ENCODE measurements at regions not wholly inside any gene's neighbourhood (a gene's known extent, or its start where the extent isn't known, plus 50 kb on each side); places are given as distances from the start of the nearest gene placed in this dataset.
A peak's percentile ranks its signal among the peaks of the same experiment; 100 is the strongest.

GRCh38 chr14:26004342-26004741 is 593.5 kb downstream of the NOVA1 start:
- no CpG with 5 or more reads among the region's 2 CpGs for WGBS (ENCODE audit: insufficient coverage)
- DNase-seq (ENCODE audit: low read depth in 4 of 6, low spot score in 6 of 6): no peak

DNA sequence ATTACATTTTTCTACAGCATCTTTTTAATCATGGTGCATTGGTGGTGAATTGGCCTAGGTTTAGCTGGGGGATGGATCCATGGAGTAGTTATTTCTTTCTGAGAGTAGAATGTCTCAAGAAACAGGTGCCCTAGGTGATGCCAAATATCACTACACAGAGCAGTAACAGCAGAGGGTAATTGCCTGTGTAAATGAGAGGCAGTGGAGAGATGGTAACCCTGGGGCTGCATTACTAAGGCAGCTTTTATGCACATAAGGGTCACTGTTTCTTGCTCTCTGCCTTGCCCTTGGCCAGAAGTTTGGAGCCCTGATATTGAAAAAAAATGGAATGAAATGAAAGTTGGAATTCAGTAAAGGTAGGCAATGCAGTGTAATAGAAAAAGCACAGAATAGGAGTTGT is 604.0 kb downstream of the NOVA1 start:
- Histone ChIP-seq H3K27me3 (ENCODE audit: control insufficient read depth, insufficient read depth, low read length) (no peaks in the 10 kb centered on the region), H3K9me3 (ENCODE audit: control insufficient read depth, insufficient read depth, low read length) (no peaks in the 10 kb centered on the region), H3K4me1 (ENCODE audit: control insufficient read depth, insufficient read depth, low read length) (no peaks in the 10 kb centered on the region), H3K36me3 (ENCODE audit: control insufficient read depth, insufficient read depth, low read length) (no peaks in the 10 kb centered on the region), H3K4me3 (ENCODE audit: low read depth, low read length) (no peak overlapping the region), H3K27ac (ENCODE audit: low read depth, low read length) (no peak overlapping the region)
- peak in 1 of 6 donors; percentile 20 for DNase-seq (ENCODE audit: low read depth in 4 of 6, low spot score in 6 of 6)

More at GRCh38 chr14:26004342-26004741, 593.5 kb downstream of the NOVA1 start:
- no peak overlapping the region for H3K27ac ChIP-seq (ENCODE audit: low read depth, low read length)
- no peaks in the 10 kb centered on the region for H3K9me3 ChIP-seq (ENCODE audit: control insufficient read depth, insufficient read depth, low read length)
- no peaks in the 10 kb centered on the region for H3K36me3 ChIP-seq (ENCODE audit: control insufficient read depth, insufficient read depth, low read length)
- no peak overlapping the region for H3K4me3 ChIP-seq (ENCODE audit: low read depth, low read length)
- no peaks in the 10 kb centered on the region for H3K27me3 ChIP-seq (ENCODE audit: control insufficient read depth, insufficient read depth, low read length)
- H3K4me1 ChIP-seq (ENCODE audit: control insufficient read depth, insufficient read depth, low read length): no peaks in the 10 kb centered on the region

DNA sequence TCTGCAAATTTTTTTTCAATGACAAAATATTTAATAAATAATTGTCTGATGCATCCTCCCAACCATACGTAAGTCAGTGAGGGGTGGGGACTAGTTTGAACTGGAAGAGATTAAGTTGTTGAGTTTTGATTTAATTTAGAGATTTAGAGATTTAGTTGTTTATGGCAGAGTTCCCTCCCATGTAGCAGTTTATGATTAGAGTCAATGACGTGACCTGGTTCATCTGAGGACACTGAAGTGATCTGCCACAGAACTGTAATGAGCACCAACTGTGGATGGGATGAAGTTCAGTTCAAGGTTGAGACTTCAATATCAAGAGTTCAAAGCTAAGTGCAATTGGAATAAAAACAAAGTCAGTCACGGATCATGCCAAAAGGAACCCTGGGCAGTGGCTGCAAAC is 609.3 kb downstream of the NOVA1 start:
- no peaks in the 10 kb centered on the region for H3K36me3 ChIP-seq (ENCODE audit: control insufficient read depth, insufficient read depth, low read length)
- H3K4me1 ChIP-seq (ENCODE audit: control insufficient read depth, insufficient read depth, low read length): no peaks in the 10 kb centered on the region
- peak in 1 of 6 donors; percentile 27 for DNase-seq (ENCODE audit: low read depth in 4 of 6, low spot score in 6 of 6)
- H3K4me3 ChIP-seq (ENCODE audit: low read depth, low read length): no peak overlapping the region
- no peak overlapping the region for H3K27ac ChIP-seq (ENCODE audit: low read depth, low read length)
- H3K9me3 ChIP-seq (ENCODE audit: control insufficient read depth, insufficient read depth, low read length): no peaks in the 10 kb centered on the region
- 34% methylated on average over 2 of the region's 3 CpGs for WGBS (ENCODE audit: insufficient coverage)
- no peaks in the 10 kb centered on the region for H3K27me3 ChIP-seq (ENCODE audit: control insufficient read depth, insufficient read depth, low read length)

GRCh38 chr14:25955772-25956171 is 642.1 kb downstream of the NOVA1 start:
- no CpG with 5 or more reads among the region's 3 CpGs for WGBS (ENCODE audit: insufficient coverage)
- H3K27me3 ChIP-seq (ENCODE audit: control insufficient read depth, insufficient read depth, low read length): no peaks in the 10 kb centered on the region
- DNase-seq (ENCODE audit: low read depth in 4 of 6, low spot score in 6 of 6): no peak

GRCh38 chr14:25953532-25954139 is 644.2 kb downstream of the NOVA1 start:
- Histone ChIP-seq H3K27me3 (ENCODE audit: control insufficient read depth, insufficient read depth, low read length) (no peaks in the 10 kb centered on the region), H3K4me3 (ENCODE audit: low read depth, low read length) (no peak overlapping the region), H3K9me3 (ENCODE audit: control insufficient read depth, insufficient read depth, low read length) (no peaks in the 10 kb centered on the region), H3K4me1 (ENCODE audit: control insufficient read depth, insufficient read depth, low read length) (no peaks in the 10 kb centered on the region), H3K36me3 (ENCODE audit: control insufficient read depth, insufficient read depth, low read length) (no peaks in the 10 kb centered on the region), H3K27ac (ENCODE audit: low read depth, low read length) (no peak overlapping the region)
- peak in 2 of 6 donors; percentile 39 to 52 for DNase-seq (ENCODE audit: low read depth in 4 of 6, low spot score in 6 of 6)
- no CpG with 5 or more reads among the region's 5 CpGs for WGBS (ENCODE audit: insufficient coverage)

More at GRCh38 chr14:25955772-25956171, 642.1 kb downstream of the NOVA1 start:
- Histone ChIP-seq H3K36me3 (ENCODE audit: control insufficient read depth, insufficient read depth, low read length) (no peaks in the 10 kb centered on the region), H3K27ac (ENCODE audit: low read depth, low read length) (no peak overlapping the region), H3K9me3 (ENCODE audit: control insufficient read depth, insufficient read depth, low read length) (no peaks in the 10 kb centered on the region), H3K4me1 (ENCODE audit: control insufficient read depth, insufficient read depth, low read length) (no peaks in the 10 kb centered on the region), H3K4me3 (ENCODE audit: low read depth, low read length) (no peak overlapping the region)

- H3K4me1 ChIP-seq (ENCODE audit: control insufficient read depth, insufficient read depth, low read length): no peaks in the 10 kb centered on the region
- no peak overlapping the region for H3K27ac ChIP-seq (ENCODE audit: low read depth, low read length)
- DNase-seq (ENCODE audit: low read depth in 4 of 6, low spot score in 6 of 6): no peak
- 100% methylated on average over 1 of the region's 1 CpG for WGBS (ENCODE audit: insufficient coverage)
- H3K27me3 ChIP-seq (ENCODE audit: control insufficient read depth, insufficient read depth, low read length): no peaks in the 10 kb centered on the region
- H3K36me3 ChIP-seq (ENCODE audit: control insufficient read depth, insufficient read depth, low read length): no peaks in the 10 kb centered on the region
- no peak overlapping the region for H3K4me3 ChIP-seq (ENCODE audit: low read depth, low read length)
- no peaks in the 10 kb centered on the region for H3K9me3 ChIP-seq (ENCODE audit: control insufficient read depth, insufficient read depth, low read length)
Measured at GRCh38 chr14:25945746-25946145, 652.1 kb downstream of the NOVA1 start.

- no peaks in the 10 kb centered on the region for H3K4me1 ChIP-seq (ENCODE audit: control insufficient read depth, insufficient read depth, low read length)
- H3K4me3 ChIP-seq (ENCODE audit: low read depth, low read length): no peak overlapping the region
- no peak overlapping the region for H3K27ac ChIP-seq (ENCODE audit: low read depth, low read length)
- no peaks in the 10 kb centered on the region for H3K36me3 ChIP-seq (ENCODE audit: control insufficient read depth, insufficient read depth, low read length)
- H3K27me3 ChIP-seq (ENCODE audit: control insufficient read depth, insufficient read depth, low read length): no peaks in the 10 kb centered on the region
- peak in 2 of 6 donors; percentile 16 to 41 for DNase-seq (ENCODE audit: low read depth in 4 of 6, low spot score in 6 of 6)
- no CpG with 5 or more reads among the region's 4 CpGs for WGBS (ENCODE audit: insufficient coverage)
- no peaks in the 10 kb centered on the region for H3K9me3 ChIP-seq (ENCODE audit: control insufficient read depth, insufficient read depth, low read length)
Measured at GRCh38 chr14:25944020-25944419, 653.8 kb downstream of the NOVA1 start.

- DNase-seq (ENCODE audit: low read depth in 4 of 6, low spot score in 6 of 6): no peak
- Histone ChIP-seq H3K36me3 (ENCODE audit: control insufficient read depth, insufficient read depth, low read length) (no peaks in the 10 kb centered on the region), H3K4me3 (ENCODE audit: low read depth, low read length) (no peak overlapping the region), H3K4me1 (ENCODE audit: control insufficient read depth, insufficient read depth, low read length) (no peaks in the 10 kb centered on the region), H3K27ac (ENCODE audit: low read depth, low read length) (no peak overlapping the region), H3K9me3 (ENCODE audit: control insufficient read depth, insufficient read depth, low read length) (no peaks in the 10 kb centered on the region), H3K27me3 (ENCODE audit: control insufficient read depth, insufficient read depth, low read length) (no peaks in the 10 kb centered on the region)
- WGBS (ENCODE audit: insufficient coverage): no CpG with 5 or more reads among the region's 1 CpG
Measured at GRCh38 chr14:25943329-25943728, 654.5 kb downstream of the NOVA1 start.

DNA sequence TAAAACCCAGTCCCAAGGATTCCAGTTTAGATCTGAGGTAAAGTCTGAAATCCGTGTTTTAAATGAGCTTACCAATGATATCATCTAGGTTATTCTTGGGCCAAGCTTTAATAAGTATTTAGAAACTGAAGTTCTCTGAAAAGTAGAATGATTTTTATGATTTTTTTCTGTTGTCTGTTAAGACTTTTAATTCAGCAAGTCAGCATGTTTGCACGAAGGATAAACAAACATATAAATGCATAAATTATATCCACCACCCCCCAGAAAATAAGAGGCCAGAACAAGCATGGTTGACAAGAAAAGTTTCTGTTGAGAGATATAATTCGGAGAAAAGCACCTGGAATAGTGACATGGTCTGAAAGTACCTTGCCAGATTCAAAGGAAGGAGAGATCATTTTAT is 655.7 kb downstream of the NOVA1 start:
- 100% methylated on average over 1 of the region's 3 CpGs for WGBS (ENCODE audit: insufficient coverage)
- Histone ChIP-seq H3K4me1 (ENCODE audit: control insufficient read depth, insufficient read depth, low read length) (no peaks in the 10 kb centered on the region), H3K27me3 (ENCODE audit: control insufficient read depth, insufficient read depth, low read length) (no peaks in the 10 kb centered on the region), H3K9me3 (ENCODE audit: control insufficient read depth, insufficient read depth, low read length) (no peaks in the 10 kb centered on the region), H3K36me3 (ENCODE audit: control insufficient read depth, insufficient read depth, low read length) (no peaks in the 10 kb centered on the region), H3K27ac (ENCODE audit: low read depth, low read length) (no peak overlapping the region), H3K4me3 (ENCODE audit: low read depth, low read length) (no peak overlapping the region)
- DNase-seq (ENCODE audit: low read depth in 4 of 6, low spot score in 6 of 6): no peak

- WGBS (ENCODE audit: insufficient coverage): no CpG with 5 or more reads among the region's 3 CpGs
- H3K4me1 ChIP-seq (ENCODE audit: control insufficient read depth, insufficient read depth, low read length): no peaks in the 10 kb centered on the region
- H3K27me3 ChIP-seq (ENCODE audit: control insufficient read depth, insufficient read depth, low read length): no peaks in the 10 kb centered on the region
- no peak overlapping the region for H3K27ac ChIP-seq (ENCODE audit: low read depth, low read length)
- no peak overlapping the region for H3K4me3 ChIP-seq (ENCODE audit: low read depth, low read length)
- H3K9me3 ChIP-seq (ENCODE audit: control insufficient read depth, insufficient read depth, low read length): no peaks in the 10 kb centered on the region
- H3K36me3 ChIP-seq (ENCODE audit: control insufficient read depth, insufficient read depth, low read length): no peaks in the 10 kb centered on the region
- no peak for DNase-seq (ENCODE audit: low read depth in 4 of 6, low spot score in 6 of 6)
Measured at GRCh38 chr14:25933731-25934130, 664.1 kb downstream of the NOVA1 start.

Data from spinal cord (tissue), 9 donors.